Gastrocnemius medialis (tissue), 4 donors: ENCODE measurements at regions not wholly inside any gene's neighbourhood (a gene's known extent, or its start where the extent isn't known, plus 50 kb on each side); places are given as distances from the start of the nearest gene placed in this dataset.

Experiments used
- POLR2A ChIP-seq, 2 donors: fragments of 450-650 bp; IDR thresholded peaks; one replicate each; pipeline ENCODE4 v1.6.1; 2017; ENCODE audit warnings: antibody characterized with exemption in 2 of 2, mild to moderate bottlenecking in 2 of 2, moderate library complexity in 2 of 2
- TF ChIP-seq, protein P1 (sequence below), 5 experiments: fragments of 450-650 bp in 3 of 5; fragments of 200-600 bp in 2 of 5; sonication (generic) in 2 of 5; IDR thresholded peaks in 4 of 5; conservative IDR thresholded peaks in 1 of 5; 1 replicate in 4 of 5; 2 replicates in 1 of 5; pipeline ENCODE4 v1.5.1; 2016 to 2019; ENCODE audit warnings: antibody characterized with exemption in 5 of 5, mild to moderate bottlenecking in 3 of 5, moderate library complexity in 3 of 5

DNA sequence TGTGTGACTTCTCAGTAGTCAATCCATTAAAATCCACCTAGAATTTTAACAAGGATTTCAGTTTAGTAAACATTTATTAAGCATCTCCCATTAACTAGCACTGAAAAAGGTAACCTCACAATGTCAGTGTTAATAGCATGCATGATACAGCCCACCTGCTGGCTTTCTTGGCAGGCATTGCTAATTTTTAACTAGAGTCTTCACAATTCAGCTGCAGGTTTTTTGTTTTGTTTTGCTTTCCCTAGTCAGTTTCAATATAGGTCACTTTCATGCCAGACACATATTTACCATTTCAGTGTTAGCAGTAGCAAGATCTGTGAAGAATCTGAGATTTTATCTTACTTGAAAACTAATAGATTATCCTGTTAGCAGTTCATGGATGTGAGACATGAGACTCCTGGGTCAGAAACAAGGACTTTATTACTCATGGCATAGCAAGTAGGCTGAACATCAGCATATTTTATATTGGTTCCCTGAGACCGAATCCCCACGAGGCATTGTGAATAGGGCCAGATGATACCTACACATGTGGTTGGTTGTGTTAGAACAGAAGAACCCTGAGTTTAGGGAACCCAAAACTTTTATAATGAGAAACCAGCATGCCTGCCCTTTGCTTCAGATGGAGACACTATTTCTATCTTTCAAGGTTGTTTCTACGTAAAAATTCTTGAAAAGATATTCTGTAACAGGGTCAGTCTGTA, 198.0 kb upstream of the HTR2A start:
- TF ChIP-seq POLR2A (IDR thresholded peaks at IDR 0.05), result no peak
- TF ChIP-seq, protein P1, sequence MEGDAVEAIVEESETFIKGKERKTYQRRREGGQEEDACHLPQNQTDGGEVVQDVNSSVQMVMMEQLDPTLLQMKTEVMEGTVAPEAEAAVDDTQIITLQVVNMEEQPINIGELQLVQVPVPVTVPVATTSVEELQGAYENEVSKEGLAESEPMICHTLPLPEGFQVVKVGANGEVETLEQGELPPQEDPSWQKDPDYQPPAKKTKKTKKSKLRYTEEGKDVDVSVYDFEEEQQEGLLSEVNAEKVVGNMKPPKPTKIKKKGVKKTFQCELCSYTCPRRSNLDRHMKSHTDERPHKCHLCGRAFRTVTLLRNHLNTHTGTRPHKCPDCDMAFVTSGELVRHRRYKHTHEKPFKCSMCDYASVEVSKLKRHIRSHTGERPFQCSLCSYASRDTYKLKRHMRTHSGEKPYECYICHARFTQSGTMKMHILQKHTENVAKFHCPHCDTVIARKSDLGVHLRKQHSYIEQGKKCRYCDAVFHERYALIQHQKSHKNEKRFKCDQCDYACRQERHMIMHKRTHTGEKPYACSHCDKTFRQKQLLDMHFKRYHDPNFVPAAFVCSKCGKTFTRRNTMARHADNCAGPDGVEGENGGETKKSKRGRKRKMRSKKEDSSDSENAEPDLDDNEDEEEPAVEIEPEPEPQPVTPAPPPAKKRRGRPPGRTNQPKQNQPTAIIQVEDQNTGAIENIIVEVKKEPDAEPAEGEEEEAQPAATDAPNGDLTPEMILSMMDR (IDR thresholded peaks at IDR 0.05 in 4 of 5, conservative IDR thresholded peaks at IDR 0.05 in 1 of 5), result no peak
